GM13977 (cell line): ENCODE measurements at regions not wholly inside any gene's neighbourhood (a gene's known extent, or its start where the extent isn't known, plus 50 kb on each side); places are given as distances from the start of the nearest gene placed in this dataset.
A peak's percentile ranks its signal among the peaks of the same experiment; 100 is the strongest.
"Not testable (repeated sequence)": the region's sequence is repeated elsewhere in the genome, so short reads cannot be mapped to it uniquely, and the experiment has no call there.

Experiments used
- DNase-seq: peaks from one replicate; pipeline ENCODE4 v3.0.0; 2012; ENCODE audit warnings: low spot score
- in situ Hi-C: fragments of 300-500 bp; cut with MboI; formaldehyde crosslinking; loops from one replicate; pipeline ENCODE4 v1.12.0; 2022; ENCODE audit warnings: low sequenced_read_pairs, low pct_unique_long_range_greater_than_20kb, mixed read lengths, inconsistent platforms; ENCODE audit not compliant: unreplicated experiment
- TF ChIP-seq, protein P1 (sequence below): IDR thresholded peaks from 2 replicates; pipeline ENCODE4 v1.5.1; 2012; ENCODE audit warnings: mild to moderate bottlenecking, control low read depth; ENCODE audit not compliant: insufficient read depth; ENCODE audit errors: extremely low read depth, missing control alignments

DNA sequence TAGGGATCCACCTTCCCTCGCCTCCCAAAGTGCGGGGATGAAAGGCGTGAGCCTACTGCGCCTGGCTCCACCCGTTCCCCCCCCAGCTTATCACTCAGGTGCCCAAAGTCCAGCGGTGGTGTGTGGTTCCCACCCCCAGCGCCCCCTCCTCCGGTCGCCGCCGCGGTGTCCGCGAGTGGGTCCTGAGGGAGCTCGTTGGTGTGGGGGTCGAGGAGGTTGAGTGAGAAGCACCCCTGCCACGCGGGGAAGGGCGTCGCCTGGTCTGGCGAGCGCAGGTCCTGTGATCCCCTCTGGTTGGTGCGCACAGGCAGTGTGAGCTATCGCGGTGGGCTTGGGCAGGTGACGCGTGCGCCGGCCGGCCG is 3900.6 kb upstream of the OR11H1 start:
- in situ Hi-C loops = no loop called here

GRCh38 chr22:11627798-11628650 is 3900.0 kb upstream of the OR11H1 start:
- in situ Hi-C loops = no loop called here
- TF ChIP-seq, protein P1, sequence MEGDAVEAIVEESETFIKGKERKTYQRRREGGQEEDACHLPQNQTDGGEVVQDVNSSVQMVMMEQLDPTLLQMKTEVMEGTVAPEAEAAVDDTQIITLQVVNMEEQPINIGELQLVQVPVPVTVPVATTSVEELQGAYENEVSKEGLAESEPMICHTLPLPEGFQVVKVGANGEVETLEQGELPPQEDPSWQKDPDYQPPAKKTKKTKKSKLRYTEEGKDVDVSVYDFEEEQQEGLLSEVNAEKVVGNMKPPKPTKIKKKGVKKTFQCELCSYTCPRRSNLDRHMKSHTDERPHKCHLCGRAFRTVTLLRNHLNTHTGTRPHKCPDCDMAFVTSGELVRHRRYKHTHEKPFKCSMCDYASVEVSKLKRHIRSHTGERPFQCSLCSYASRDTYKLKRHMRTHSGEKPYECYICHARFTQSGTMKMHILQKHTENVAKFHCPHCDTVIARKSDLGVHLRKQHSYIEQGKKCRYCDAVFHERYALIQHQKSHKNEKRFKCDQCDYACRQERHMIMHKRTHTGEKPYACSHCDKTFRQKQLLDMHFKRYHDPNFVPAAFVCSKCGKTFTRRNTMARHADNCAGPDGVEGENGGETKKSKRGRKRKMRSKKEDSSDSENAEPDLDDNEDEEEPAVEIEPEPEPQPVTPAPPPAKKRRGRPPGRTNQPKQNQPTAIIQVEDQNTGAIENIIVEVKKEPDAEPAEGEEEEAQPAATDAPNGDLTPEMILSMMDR = no peak
- peak; percentile 44 for DNase-seq

More for the DNA sequence above, 3900.6 kb upstream of the OR11H1 start:
- TF ChIP-seq, protein P1 = no peak
- no peak for DNase-seq

- in situ Hi-C loops = no loop called here
- TF ChIP-seq, protein P1 = no peak
- DNase-seq = peak; percentile 36
Observed at GRCh38 chr22:11628651-11629511, 3899.1 kb upstream of the OR11H1 start.

- TF ChIP-seq, protein P1 = no peak
- in situ Hi-C loops = no loop called here
- DNase-seq = peak; percentile 28
Observed at GRCh38 chr22:11629661-11630385, 3898.2 kb upstream of the OR11H1 start.

DNA sequence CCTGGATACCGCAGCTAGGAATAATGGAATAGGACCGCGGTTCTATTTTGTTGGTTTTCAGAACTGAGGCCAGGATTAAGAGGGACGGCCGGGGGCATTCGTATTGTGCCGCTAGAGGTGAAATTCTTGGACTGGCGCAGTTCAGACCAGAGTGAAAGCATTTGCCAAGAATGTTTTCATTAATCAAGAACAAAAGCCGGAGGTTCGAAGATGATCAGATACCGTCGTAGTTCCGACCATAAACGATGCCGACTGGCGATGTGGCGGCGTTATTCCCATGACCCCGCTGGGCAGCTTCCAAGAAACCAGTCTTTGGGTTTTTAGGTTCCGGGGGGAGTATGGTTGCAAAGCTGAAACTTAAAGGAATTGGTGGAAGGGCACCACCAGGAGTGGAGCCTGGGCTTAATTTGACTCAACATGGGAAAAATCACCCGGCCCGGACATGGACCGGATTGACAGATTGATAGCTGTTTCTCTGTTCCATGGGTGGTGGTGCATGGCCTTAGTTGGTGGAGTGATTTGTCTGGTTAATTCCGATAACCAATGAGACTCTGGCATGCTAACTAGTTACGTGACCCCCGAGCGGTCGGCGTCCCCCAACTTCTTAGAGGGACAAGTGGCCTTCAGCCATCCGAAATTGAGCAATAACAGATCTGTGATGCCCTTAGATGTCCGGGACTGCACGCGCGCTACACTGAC is 3897.5 kb upstream of the OR11H1 start:
- in situ Hi-C loops, DNase-seq: not testable (repeated sequence)
